ENCODE measurements at regions not wholly inside any gene's neighbourhood (a gene's known extent, or its start where the extent isn't known, plus 50 kb on each side); places are given as distances from the start of the nearest gene placed in this dataset.
A peak's percentile ranks its signal among the peaks of the same experiment; 100 is the strongest.

DNA sequence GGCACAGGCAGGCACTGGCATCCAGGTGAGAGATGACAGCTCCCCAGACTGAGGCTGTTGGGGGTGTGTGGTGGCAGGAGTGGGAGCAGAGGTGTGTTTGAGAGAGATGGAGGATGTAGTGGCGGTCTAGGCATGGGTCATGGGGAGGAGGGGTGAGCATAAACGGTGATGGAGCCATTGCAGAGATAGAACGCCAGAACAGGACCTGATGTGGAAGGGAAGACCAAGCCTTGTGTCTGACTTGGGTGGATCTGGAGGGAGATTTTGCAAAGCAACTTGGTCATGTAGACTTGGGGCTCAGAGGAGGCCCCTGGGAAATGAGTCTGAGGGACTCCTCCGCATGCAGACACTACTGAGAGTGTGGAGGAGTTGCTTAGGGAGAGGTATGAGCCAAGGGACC, 50.0 kb upstream of the CLDN5 start:
- DNase-seq (ENCODE audit: low read depth in 2 of 2) = no peak

DNA sequence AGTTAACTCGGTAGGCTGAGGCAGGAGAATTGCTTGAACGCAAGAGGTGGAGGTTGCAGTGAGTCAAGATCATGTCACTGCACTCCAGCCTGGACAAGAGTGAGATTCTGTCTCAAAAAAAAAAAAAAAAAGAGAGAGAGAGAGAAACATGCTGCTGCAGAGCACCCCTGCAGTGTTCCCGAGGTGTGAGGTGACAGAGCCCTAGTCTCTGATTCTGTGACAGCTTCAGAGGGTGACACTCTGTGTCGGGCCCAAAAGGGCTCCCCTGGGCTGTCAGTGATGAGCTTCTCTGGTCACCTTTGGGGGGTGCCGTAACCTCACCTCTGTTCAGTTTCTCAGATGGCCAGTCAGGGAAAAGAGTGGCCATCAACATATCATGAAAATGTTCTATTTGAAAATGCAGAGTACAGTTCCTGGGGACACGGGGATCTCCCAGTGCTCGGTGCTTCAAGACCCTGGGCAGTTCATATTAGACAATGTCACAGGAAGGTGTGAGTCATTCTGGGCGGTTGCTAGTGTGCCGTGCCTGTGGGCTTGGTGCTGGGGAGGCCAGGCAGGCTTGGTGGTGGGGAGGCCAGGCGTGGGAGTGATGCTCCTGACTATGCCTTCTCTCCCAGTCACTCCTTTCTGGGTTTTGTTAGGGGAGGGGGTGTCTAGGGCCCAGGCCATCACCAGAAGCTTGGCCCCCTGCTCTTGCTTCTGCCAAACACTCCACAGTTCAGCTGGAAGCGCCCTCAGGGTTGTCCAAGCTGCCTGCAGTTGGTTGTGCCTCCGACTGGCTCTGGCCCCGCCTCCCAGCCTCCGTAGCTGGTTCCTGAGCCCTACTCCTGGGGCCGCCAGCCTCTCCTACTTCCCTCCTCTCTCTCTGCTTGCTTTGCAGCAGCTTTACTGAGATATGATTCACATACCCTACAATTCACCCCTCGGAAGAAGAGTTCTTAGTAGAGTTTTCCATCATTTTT, 52.5 kb upstream of the CLDN5 start:
- DNase-seq (ENCODE audit: low read depth in 2 of 2) = peak; percentile 62 to 67

DNA sequence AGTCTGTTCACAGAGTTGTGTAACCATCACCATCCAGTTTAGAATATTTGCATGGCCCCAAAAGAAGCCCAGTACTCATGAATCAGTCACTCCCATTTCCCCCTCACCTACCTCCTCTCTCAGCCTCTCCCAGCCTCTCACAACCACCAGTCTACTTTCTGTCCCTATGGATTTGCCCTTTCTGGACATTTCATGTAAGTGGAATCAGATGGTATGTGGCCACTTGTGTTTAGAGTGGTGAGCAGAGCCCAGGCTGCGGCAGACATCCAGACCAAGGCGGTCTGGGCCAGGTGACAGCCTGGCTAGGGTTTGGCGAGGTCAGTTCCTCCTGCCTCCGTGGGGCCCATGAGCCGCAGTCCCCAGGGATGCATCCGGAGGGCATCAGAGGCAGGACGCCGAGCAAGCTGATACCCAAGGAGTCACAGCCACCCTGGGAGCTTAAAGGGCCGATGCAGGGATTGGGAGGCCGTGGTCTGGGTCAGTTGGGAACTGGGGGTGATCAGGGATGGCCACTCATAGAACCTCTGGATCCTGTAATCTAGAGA, 53.3 kb upstream of the CLDN5 start:
- DNase-seq (ENCODE audit: low read depth in 2 of 2) = no peak

DNA sequence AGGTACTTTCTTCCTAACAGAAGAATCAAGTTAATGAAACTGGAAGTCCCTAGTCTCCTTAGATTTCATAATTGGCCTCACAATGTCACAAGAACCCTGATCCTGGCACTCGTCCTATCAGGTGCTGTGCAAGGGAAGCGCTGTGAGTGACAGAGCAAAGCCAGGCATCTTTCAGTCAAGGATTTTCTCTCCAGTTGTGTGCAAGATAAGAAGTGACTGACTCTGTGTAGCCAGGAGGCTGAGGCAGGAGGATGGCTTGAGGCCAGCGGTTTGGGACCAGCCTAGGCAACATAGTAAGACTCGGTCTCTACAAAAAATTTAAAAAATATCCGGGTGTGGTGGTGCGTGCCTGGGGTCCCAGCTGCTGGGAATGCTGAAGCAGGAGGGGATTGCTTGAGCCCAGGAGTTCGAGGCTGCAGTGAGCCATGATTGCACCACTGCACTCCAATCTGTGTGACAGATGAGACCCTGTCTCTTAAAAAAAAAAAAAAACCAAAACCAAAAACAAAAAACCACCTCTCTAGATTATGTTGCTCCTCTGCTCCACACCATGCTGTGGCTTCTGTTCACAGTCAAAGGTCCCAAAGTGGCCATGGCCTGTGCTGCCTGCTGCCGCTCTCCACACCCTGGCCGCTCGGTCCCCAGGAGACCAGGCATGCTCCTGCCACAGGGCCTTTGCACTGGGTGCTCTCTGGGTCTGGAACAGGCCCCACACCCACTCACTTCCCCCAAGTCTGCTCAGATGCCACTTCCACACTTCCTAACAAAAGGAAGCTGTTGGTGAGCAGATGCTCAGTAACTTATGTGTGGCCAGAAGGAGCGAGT, 54.2 kb upstream of the CLDN5 start:
- DNase-seq (ENCODE audit: low read depth in 2 of 2) = no peak

DNA sequence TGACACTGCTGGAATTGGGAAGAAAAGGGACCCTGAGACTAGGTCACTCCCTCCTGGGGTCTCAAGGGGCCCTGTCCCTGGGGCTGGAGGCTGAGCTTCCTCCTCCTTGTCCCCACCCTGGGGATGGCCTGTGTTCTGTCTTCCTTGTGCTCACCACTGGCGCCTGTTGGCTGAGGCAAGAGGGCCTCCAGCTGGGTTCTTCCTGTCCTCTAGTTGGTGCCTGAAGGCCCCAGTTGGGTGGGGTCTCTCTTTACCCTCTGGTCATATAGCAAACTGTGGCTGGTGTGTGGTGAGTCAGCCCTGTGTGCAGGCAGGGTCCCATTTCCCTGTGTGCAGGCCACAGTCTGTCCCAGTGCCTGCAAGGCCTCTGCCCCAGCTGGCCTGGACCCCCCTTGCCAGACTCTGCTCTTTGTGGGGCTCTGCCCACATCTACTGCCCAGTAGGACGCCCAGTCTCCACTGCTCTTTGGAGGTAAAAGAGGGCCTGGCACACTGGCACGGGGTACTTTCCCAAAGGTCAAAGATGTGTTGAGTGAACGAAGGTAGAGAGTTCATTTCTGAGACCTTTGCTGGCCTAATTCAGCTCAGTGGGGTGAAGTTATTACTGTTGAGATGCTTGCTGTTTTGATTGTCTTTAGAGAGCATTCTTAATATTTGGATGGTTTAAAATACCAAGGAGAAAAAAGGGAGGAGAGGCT, 55.1 kb upstream of the CLDN5 start:
- DNase-seq (ENCODE audit: low read depth in 2 of 2) = no peak

DNA sequence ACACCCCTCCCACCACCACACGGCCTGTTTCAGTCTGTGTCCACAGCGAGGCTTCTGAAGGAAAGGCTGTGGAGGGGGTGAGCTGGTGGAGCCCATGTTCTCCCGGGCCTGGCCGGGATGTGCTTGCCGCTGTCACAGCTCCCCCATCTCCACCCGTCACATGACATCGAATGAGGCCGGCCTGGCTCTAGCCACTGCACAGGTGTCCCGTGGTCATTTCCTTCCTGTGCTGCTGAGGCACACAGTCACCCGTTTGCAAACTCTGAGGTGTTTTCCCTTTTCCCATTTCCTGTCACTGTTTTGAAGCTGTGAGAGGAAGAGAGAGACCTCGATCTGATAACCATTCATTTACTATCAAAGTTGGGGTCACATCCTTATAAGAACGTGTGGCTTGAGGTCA, 55.7 kb upstream of the CLDN5 start:
- DNase-seq (ENCODE audit: low read depth in 2 of 2) = peak in 1 of 2 donors; percentile 24

DNA sequence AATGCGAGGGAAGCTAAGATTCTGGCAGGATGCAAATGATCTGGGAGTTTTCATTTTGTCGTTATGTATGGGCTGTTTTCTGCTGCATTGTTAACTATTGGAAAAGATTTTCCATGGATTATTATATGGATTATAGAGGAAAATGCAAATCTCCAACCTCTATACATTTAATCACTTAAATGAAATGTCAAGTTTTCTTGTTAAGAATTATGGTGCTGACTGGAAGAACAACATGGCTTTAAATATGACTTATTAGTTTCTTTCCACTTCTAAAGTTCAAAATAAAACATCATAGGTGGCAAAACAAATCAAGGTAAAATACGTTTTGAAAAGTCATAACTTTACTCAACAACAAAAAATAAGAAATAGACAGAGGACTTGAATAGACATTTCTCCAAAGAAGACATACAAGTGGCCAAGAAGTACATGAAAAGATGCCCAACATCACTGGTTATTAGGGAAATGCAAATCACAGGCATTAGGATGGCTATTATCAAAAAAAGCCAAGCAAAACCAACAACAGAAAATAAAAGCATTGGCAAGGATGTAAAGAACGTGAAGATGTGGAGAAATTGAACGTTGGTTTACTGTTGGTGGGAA, 56.2 kb upstream of the CLDN5 start:
- DNase-seq (ENCODE audit: low read depth in 2 of 2) = no peak

DNA sequence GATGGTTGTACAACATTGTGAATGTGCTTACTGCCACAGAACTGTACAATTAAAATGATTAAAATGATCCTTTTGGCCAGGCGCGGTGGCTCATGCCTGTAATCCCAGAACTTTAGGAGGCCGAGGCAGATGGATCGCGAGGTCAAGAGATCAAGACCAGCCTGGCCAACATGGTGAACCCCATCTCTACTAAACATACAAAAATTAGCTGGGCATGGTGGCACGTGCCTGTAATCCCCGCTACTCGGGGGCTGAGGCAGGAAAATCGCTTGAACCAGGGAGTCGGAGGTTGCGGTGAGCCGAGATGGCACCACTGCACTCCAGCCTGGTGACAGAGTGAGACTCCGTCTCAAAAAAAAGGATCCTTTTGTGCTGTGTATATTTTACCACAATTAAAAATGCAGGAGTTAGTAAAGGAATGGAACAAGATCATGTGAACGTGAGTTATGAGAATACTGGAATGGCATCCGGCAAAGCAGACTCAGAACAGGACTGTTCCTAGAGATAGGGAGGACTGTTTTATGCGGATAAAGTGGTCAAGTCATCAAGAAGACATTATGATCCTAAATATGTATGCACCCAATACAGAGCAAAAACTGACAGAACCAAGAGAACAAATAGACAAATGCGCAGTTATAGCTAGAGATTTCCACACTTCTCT, 58.0 kb upstream of the CLDN5 start:
- no peak for DNase-seq (ENCODE audit: low read depth in 2 of 2)

DNA sequence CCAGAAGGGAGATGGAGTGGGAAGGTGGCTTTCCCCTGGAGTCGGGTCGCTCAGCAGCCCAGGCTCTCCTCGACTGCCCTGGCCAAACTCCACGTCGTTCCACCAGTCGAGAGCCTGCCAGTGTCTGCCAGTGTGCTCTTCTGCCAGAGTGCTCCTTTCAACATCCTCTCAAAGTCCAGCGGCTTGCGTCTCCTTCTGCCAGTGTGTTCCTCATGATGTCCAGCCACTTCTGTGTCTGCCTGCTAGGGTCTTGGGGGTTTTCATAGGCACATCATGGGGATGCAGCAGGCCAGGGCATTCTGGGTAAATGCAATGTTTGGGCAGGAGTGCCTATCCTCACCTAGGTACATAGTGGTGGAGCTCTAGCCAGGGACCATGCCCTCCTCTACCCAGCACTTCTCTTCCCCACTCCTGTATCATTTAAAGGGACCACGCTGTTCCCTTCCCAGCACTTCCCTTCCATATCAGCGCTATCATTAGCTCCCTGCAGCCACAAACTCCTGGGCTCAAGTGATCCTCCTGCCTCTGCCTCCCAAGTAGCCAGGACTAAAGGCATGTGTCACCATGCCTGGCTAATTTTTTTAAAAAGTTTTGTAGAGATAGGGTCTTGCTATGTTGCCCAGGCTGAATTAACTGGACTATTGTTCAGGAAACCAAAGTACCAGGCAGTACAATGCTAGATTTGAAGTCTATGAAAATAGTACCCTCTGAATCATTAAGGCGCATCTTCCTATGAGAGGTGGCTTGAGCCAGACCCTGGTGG, 62.9 kb upstream of the CLDN5 start:
- DNase-seq (ENCODE audit: low read depth in 2 of 2) = no peak

DNA sequence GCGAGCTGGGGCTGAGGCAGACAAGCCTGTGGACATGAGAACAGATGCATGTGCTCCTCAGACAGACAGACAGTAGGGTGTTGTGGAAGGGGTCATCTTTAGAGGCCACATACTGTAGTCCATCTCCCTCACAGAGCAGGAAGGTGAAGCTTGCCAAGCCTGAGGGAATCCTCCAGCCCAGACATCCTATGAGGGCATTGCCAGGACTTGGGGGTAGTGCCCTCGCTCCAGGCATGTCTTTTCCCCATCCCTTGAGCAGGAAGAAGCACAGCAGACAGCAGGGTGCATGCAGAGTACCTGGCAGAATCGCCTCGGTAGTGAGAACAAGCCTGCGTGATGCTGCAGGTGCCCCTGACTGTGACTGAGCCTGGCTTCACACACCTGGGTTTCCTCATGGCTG, 66.5 kb upstream of the CLDN5 start:
- DNase-seq (ENCODE audit: low read depth in 2 of 2) = no peak

DNA sequence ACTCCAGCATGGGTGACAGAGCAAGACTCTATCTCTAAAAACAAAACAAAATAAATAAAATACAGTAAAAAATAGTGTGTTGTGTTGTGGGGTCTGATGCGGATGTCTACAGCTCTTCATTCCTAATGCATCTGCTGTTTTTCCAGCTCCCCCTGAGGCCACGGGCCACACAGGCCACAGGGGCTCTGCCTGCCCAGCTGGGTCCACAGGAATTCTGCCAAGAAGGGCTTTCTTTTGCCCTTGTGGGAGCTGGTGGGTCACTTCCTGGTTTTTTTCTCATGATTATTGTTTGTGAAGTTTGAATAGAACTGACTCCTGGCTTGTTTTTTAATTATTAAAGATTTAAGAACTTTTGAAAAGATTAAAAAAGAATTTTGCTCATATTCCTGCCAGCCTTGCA, 67.4 kb upstream of the CLDN5 start:
- DNase-seq (ENCODE audit: low read depth in 2 of 2) = no peak

DNA sequence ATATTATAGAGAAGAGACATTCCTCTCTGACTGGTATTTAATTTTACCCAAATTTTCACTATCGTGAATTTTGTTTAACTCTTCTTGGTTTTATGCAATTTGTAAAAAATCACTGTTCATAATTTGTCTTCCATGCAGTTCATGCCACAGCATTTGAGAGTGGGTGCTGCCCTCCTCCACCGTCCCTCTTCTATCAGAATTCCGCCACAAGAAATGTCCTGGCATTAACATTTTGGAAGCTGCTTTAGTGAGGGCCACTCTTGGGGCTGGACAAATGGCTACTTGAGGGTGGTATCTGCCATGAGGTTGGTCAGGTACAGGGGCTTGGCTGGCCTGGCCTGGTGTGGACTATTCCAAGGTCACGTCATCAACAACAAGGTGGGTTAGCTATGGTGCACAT, 68.3 kb upstream of the CLDN5 start:
- no peak for DNase-seq (ENCODE audit: low read depth in 2 of 2)

DNA sequence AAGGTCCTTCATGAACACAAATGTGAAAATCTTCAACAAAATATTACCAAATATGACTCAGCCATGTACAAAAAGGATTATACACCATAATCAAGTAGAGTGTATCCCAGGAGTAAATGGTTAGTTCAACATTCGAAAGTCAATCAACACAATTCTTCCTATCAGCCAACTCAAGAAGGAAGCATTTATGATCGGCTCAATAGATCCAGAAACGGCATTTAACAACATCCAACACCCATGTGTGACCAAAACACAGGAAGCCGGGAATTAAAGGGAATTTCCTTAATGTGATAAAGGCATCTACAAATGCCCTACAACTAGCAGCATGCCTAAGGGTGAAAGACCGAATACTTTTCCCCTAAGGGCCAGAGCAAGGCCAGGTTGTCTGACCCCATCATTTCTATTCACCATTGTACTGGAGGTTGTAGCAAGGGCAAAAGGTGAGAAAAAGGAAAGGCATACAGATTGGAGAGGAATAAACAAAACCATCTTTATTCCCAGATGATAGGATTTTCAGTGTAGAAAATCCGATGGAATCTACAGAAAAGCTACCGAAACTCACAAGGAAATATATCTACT, 69.9 kb upstream of the CLDN5 start:
- DNase-seq (ENCODE audit: low read depth in 2 of 2) = no peak

DNA sequence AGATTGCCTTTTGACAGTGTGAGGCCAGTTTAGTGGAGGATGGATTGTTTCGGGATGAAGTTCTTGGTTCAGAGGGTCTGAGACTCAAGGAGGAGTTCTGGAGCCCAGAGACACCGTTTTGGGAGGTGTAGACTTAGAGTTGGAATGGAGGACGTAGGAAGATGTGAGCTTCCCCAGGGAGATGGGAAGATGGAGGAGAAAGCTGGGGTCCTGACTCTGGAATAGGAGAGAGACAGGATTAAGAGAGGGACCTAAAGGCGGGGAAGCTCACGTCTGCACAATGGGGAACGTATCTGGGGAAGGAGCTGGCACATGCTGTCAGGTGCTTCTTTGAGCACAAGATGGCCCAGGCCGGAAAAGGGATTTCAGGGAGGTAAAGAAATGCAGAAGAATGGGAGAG, 71.3 kb upstream of the CLDN5 start:
- DNase-seq (ENCODE audit: low read depth in 2 of 2) = no peak

DNA sequence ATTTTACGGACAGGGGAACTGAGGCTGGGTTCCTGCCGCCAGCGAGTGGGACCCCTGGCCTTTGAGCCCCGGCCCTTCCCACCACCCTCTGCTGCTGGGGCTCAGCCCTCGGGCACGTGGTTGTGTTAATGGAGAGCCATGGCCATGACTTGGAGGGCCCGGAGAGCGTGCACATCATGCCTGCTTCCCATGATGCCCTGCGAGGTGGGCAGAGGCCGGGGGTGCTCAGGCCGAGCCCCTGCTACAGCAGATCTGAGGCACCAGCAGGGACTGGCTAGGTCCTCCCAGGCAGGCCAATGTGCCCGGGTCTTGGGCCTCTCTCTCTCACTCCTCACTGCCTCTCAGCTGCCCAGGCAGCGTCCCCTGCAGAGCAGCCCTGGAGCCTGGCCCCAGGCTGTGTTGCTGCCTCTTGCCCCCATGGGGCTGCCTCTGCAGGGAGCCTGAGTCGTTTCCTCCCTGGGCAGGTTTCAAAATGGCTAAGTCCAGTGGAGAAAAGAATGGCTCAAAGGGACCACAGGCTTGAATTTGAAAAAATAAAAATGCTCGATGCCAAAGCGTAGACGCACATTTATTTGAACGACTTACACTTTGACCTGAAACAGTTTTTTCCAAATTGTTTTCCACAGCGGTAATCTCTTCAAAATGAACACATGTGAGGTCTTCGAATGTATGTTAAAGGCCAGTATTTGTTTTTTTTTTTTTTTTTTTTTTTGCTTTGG, 72.6 kb upstream of the CLDN5 start:
- DNase-seq (ENCODE audit: low read depth in 2 of 2) = no peak

DNA sequence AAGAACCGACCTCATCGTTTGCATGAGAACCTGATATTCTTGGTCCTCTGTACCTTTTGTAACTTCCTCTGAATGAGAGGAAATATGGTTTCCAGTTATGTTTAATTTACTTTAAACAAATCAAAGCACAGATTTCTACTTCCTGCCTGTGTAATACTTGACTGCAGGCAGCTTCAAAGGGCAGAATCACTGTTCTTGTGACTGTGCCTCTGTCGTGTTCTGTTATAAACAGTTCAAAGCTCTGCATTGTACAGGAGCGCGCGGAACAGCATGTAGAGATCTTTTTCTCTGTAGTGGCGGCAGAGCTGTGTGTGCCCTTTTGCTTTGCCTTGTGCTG, 73.2 kb upstream of the CLDN5 start:
- DNase-seq (ENCODE audit: low read depth in 2 of 2) = no peak

DNA sequence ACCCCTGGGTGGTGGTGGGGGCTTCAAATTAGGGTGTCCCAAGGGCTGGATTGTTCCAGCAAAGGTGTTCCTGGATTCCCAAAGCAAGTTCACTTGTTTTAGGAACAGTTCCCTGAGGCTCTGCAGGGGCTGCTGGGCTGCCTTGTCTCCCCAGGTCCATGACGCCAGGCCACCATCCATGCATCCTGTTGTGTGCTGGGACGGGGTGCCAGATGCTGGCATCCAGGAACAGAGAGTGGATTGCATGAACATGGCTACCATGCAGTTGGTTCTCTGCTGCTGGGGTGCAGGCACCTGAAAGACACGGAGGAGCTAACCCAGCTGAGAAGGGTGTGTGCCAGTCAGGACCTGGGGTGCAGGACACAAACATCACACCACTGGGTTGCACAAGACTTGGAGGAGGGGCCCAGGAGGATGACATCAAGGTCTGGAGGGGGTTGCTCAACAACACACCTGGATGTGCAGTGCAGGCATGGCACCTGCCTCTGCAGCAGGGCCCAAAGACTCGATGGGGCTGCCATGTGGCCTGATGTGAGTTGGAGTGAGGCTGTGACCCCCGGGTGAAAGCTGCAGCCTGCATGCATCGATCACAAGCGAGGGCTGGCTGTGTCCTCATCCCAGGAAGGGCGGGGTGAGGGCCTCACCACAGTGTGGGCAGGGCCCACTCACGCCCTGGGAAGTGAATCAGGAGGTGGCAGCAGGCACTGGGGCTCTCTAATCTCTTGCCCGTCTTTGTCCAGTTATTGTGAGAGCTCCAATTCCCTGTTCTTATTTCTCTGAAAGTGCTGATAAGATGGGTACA, 74.0 kb upstream of the CLDN5 start:
- DNase-seq (ENCODE audit: low read depth in 2 of 2) = no peak

DNA sequence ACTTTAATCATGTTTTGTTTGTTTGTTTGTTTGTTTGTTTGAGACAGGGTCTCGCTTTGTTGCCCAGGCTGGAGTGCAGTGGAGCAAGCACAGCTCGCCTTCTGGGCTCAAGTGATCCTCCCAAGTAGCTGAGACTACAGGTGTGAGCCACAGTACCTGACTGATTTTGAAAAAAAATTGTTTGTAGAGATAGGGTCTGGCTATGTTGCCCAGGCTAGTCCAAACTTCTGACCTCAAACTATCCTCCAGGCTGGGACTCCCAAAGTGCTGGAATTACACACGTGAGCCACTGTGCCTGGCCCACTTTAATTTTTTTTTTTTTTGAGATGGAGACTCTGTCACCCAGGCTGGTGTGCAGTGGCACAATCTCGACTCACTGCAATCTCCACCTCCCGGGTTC, 74.8 kb upstream of the CLDN5 start:
- no peak for DNase-seq (ENCODE audit: low read depth in 2 of 2)
